ENCODE measurements at regions not wholly inside any gene's neighbourhood (a gene's known extent, or its start where the extent isn't known, plus 50 kb on each side); places are given as distances from the start of the nearest gene placed in this dataset.
"Not testable (repeated sequence)": the region's sequence is repeated elsewhere in the genome, so short reads cannot be mapped to it uniquely, and the experiment has no call there.

DNA sequence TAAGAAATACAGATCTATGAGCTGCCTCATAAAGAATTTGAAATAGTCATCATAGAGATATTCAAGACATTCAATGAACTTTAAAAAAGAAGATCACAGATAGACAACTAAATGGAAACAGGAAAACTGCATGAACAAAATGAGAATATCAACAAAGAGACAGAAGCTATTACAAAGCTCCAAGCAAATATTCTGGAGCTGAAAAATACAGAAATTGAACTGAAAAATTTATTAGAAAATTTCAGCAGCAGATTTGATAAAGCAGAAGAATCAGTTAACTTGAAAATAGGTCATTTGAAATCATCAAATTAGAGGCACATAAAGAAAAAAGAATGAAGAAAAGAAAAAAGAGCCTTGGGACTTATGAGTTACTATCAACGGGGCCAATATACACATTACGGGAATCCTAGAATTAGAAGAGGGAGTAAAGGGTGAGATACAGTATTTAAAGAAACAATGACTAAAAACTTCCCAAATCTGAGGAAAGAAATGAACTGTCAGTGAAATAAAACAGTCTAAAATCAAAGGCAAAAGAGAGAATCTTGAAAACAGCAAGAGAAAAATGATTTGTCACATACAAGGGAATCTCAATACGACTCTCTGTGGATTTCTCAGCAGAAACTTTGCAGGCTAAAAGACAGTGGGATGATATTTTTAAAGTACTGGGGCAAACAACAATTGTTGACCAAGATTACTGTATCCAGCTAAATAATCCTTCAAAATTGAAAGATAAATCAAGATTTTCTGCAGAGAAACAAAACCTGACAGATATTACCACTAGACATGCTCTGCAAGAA lies 641.6 kb downstream of the ANKRD50 start:
- no peak for DNase-seq

GRCh38 chr4:124075276-124075675 lies 637.3 kb downstream of the ANKRD50 start:
- not testable (repeated sequence) for DNase-seq

DNA sequence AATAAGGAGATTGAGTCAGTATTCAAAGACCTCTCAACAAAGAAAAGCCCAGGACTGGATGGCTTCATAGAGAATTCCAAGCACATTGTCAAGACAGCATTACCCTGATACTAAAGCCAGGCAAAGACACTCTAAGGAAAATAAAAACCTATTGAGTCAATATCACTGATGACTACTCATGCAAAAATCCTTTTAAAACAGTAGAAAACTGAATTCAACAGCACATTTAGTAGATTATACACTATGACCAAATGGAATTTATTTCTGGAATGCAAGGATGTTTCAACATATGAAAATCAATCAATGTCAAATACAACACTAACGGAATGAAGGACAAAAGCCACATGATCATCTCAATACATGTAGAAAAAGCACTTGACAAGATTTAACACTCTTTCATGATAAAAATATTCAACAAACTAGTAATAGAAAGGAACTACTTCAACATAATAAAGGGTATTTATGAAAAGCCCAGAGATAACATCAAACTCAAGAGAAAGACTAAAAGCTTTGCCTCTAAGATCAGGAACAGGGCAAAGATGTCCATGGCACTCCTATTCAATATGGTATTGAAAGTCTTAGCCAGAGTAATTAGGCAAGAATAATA lies 633.3 kb downstream of the ANKRD50 start:
- no peak for DNase-seq

DNA sequence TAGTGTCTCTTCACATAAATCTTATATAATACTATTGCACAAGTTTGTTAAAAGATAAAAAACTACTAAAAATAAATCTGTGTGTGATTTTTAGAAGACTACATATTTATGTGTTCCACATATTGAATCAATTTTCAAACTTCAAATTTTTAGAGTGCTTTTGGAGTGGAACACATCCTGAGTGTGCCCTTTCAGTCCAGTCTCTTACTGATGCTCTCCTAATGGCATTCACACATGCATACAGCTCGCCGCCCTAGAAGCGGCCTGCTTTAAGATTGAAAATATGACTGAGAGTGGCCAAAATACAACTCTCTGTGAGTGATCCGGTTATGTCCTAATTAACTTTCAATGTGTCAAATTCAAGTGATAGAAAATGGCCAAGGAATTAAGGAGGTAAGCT lies 628.8 kb downstream of the ANKRD50 start:
- no peak for DNase-seq

DNA sequence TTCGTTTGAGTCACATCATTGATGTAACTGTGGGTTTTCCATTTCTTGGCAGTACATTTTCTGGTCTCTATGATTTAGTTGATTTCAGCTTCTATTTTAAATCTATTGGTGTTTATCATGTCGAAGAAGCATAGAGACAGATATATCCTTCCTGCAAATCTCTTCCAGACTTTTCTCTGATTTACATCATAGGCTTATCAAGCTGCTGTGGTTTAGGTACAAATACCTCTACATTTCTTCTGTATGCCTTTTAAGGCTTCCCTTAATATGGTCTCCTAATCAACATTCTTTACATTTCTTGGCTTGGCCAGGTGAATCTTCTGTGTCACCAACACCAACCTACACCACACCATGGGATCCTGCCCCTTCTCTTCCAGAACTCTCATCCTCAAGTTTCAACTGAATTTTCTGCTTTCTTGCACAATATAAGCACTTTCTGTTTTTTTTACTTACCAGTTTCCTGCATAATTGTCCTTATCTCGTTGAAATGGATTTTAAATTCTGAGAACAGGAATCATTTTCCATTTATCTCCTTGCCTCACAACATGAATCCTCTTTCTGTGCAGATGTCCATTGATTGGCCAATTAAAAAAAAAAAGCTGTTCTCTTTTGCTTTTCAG lies 626.9 kb downstream of the ANKRD50 start:
- DNase-seq = no peak

DNA sequence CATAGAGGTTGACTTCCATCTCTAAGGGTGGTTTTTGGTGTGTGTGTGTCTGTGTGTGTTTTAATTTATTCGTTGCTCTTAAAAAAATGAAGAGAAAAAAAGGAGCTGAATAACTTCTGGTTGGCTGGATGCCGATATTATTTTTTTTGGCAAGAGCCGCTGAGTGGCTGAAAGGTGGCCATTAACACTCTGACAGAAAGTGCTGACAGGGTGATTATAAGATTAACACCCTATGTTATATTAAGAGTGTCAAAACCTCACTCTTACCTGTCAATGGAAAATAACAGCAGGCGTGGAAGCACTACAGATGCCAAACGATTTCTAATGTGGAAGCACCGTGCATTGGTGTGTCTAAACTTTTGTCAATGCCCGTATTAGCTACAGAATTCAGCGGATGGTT lies 622.5 kb downstream of the ANKRD50 start:
- DNase-seq = no peak

DNA sequence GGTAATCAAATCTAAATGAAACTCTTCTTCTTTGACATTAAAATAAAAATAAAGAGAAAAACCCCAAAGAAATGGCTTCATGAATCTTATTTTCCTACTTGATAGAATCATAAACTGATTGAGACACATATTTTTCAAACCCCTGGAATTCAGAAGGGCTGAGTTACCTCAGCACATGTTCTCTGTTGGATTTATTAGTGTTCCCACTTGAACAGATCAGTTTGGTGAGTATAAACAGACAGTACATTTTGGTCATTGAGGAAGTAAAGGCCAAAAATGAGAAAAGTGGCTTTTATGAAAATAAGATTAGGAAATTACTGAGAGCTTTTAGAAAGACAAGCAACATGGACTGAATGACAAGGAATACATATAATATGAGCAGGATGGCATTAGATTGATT lies 620.4 kb downstream of the ANKRD50 start:
- no peak for DNase-seq

- no peak for DNase-seq
These were observed 620.0 kb downstream of the ANKRD50 start for GRCh38 chr4:124092541-124092984.

- DNase-seq = no peak
These were observed 616.9 kb downstream of the ANKRD50 start for GRCh38 chr4:124095621-124096020.

DNA sequence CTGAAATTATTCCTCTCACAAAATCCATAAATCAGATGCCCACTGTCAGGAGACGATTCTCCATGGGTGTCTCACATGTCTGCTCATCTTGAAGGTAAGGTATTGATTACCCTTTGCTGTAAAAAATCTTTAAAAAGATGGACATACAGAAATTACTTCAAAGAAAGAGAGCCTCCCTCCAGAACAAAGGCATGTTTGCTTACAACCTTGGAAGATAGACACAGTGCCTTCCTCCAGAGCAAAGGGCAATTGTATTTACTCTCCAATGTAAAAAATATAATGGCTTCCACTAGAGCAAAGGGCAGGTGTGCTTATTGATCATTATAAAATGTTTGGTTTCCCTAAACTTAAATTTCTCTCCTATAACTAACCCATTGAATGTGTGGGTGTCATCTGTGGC lies 616.2 kb downstream of the ANKRD50 start:
- DNase-seq = no peak

DNA sequence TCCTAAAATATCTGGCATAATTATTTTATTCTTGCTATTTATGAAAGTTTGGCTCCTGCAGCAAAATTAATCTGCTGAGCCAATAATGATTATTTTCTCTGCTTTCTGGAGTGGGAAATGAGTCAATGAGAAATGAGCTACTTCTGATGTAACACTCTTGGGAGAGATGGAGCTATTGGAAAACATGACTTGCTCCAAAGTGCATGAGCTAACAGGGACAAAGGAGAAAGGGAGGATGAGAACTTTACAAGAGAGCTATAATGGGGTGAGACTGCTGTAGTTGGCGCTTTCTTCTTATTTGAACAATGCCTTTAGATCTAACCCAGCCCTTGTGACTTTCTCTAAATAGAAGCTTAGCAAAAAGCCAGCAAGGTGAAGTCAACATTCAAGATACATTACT lies 615.1 kb downstream of the ANKRD50 start:
- DNase-seq = no peak

DNA sequence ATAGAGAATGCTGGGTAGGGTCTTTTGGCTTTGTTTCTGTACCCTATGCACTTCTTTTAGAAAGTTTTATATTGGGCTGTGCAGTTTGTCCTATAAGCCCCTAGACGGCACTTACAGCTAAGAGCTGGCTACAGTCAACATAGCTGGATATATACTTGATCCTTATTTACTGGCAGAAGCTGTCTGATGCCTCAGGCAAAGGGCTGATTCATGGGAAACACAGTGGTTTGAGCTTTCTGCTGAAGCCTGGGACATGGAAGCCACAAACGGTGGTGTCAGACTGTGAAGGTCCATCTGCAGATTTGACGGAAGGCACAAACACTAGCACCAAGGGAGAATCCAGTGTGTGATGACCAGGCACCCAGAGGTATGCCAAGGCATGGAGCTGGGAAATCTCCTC lies 608.4 kb downstream of the ANKRD50 start:
- no peak for DNase-seq

GRCh38 chr4:124104628-124105027 lies 607.9 kb downstream of the ANKRD50 start:
- DNase-seq = no peak

DNA sequence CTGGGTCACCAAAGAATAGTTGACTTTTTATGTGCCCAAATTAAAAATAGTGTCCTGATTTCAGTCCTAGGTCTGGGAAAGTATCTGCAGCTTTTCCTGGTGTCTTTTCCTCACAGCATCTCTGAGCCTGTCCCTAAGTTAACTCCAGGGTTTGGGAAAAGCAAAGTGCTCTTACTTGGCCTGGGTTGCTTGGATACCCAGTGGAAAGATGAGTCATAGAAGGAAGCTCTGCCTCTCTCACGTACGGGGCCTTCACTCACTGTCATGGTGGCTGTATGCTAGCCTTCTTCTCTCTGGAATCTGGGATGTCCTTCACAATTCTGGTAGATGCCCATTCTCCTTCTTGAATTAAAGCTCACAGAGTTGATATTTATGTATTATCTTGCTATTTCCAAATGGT lies 607.3 kb downstream of the ANKRD50 start:
- DNase-seq = no peak

DNA sequence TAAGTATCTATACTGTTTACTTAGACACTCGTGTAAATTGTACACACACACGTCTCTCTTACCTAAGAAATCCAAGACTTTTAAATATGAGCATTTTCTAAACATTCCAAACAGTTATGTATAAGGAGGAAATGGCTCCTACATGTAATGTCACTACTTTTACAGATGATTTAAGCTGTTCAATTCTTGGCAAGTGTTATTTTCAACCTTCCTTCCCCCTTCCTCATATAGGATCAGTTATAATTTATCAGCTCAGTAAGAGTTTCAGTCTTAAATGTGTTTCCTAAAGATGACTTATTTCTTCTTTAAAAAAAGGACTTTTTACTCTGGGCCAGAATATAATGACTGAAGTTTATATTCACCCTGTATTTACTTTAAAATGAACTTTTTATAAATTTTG lies 601.1 kb downstream of the ANKRD50 start:
- DNase-seq = no peak

DNA sequence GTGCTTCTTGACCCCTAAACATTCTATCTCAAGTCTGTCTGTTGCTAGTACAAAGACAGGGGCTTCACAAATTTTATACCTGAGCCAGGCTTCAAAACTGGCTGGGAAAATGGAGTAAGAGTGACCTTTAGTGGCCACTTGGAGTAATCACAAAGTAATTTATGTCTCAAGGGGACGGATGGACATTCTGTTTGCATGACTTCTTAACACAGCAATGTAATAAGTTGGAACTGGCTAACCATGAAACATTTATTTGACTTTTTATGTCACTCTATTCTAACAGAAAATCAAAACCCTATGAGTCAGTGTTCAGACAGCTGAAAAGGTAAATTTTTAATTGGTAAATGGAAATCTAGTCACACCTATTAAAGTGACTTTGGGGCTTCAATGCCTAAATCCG lies 600.6 kb downstream of the ANKRD50 start:
- no peak for DNase-seq

DNA sequence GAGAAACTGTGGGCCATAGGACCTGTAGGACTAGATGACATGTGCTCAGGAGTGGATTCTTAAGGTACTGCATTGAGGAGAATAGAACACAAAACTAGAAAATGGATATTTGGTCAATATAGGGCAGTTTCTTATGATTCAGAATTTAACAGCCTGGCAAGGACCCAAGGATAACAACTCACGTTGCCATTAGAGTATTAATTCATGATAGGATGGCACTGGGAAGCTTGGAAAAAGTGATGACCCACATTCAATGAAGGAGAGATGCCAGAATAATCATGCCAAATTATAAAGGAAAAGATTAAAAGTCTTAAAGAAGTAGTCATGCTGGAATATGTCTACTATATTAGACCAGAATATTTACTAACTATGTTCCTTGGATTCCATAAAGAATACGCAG lies 594.5 kb downstream of the ANKRD50 start:
- no peak for DNase-seq

DNA sequence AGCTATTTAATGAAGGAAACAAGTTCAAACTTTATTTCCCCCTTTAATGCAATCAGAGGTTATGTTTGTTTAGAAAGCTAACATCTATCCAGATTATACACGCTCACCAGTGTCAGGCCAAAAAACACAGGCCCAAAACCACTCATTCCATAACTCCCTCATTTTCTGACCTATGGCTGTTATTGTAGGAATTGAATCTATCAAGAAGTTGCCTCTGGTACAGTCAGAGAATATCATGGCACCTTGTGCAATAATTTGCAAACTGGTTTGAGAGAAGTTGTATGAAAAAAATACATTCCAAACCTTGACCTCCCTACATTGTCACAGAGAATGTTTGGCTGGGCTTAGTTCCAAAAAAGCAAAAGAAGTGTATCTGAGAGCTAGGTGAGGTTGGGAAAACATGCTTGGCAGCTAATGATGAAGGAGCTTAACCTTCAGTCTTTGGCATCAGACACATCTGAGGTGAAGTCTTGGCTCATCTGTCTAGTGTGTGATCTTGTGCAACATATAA lies 591.0 kb downstream of the ANKRD50 start:
- DNase-seq = no peak

DNA sequence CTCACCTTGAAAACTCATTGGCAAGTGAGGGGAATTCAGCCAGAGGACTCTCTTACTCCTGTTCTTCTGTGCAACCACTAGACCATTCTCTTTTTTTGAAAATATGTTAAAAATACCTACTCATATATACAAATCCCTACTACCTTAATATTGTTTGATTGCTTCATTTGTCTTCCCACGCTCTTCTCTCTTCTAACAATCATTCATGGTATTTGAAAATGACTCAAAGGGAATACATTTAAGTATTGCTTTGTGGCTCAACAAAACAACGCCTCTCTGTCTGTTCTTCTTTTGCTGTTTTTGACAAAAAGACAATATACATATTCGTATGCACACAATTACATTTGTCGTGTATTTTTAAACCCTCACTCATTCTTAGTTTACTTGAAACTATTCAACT lies 589.4 kb downstream of the ANKRD50 start:
- no peak for DNase-seq

- DNase-seq = no peak
These were observed 588.8 kb downstream of the ANKRD50 start for GRCh38 chr4:124123721-124124120.

- DNase-seq = not testable (repeated sequence)
These were observed 581.2 kb downstream of the ANKRD50 start for GRCh38 chr4:124131324-124131723.

GRCh38 chr4:124132161-124132560 lies 580.4 kb downstream of the ANKRD50 start:
- DNase-seq = no peak

DNA sequence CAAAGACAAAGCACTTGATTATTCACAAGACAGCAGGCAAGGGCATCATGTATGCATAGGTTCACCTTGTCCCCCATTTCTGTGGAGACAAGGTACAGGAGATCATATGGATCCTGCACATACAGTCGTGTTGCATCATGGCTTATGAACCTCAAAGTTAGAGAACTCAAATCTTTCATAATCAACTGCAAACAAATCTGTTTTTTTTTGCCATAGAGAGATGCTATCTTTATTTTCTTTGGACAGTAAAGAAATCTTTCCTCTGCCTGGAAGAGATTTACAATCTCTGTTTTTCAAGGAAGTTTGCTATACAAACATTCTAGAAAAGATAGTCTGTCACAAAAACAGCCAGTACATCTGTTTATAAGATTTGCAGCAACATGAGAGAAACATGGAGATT lies 578.8 kb downstream of the ANKRD50 start:
- no peak for DNase-seq

- no peak for DNase-seq
These were observed 577.1 kb downstream of the ANKRD50 start for GRCh38 chr4:124135409-124135813.
